Keratinocyte (primary cell): ENCODE measurements at regions not wholly inside any gene's neighbourhood (a gene's known extent, or its start where the extent isn't known, plus 50 kb on each side); places are given as distances from the start of the nearest gene placed in this dataset.

Source experiments
- CTCF ChIP-seq, 3 experiments: IDR thresholded peaks in 1 of 3; conservative IDR thresholded peaks in 1 of 3; optimal IDR thresholded peaks in 1 of 3; 2 replicates in 2 of 3; 3 replicates in 1 of 3; pipeline versions ENCODE3 to v1.5.1; 2011; ENCODE audit warnings: low read length in 3 of 3, mild to moderate bottlenecking in 3 of 3, moderate library complexity in 2 of 3, control low read depth in 1 of 3, inconsistent platforms in 1 of 3; ENCODE audit not compliant: insufficient read depth in 2 of 3; ENCODE audit errors: extremely low read depth in 1 of 3
- EZH2 ChIP-seq: IDR thresholded peaks from one replicate; pipeline ENCODE4 v1.6.1; 2012; ENCODE audit warnings: inconsistent platforms, mild to moderate bottlenecking, low read length, moderate library complexity

DNA sequence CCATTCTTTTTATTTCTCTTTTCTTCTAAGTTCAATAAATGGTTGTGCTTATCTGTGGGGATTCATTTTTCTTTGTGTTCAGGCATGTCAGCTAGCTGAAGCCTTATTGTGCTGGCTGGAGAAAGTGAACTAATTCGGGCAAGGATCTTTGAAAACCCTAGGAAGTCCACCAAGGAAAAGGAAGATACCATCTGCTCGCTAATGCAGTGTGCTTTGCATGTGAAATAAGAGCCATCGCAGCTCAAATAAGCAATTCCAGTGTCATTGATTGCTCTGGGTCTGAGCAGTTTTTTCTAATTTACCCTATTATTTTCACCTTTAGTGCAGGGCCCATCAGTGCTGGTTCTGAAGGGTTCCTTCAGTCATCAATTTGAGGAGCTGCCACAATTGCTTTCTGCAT, 309.4 kb upstream of the SOX4 start:
- TF ChIP-seq CTCF (optimal IDR thresholded peaks at IDR 0.05 in 1 of 3, IDR thresholded peaks at IDR 0.05 in 1 of 3, conservative IDR thresholded peaks at IDR 0.05 in 1 of 3; ENCODE audit: extremely low read depth in 1 of 3, insufficient read depth in 2 of 3, low read length in 3 of 3) (no peak), EZH2 (no peak)
